Putamen (tissue), 1 donor: ENCODE measurements at regions not wholly inside any gene's neighbourhood (a gene's known extent, or its start where the extent isn't known, plus 50 kb on each side); places are given as distances from the start of the nearest gene placed in this dataset.

Experiments used
- DNase-seq: peaks from one replicate; pipeline ENCODE4 v3.0.0-alpha.2; 2016; ENCODE audit warnings: low spot score

GRCh38 chr6:44049989-44050871, 77.0 kb downstream of the MRPL14 start:
- no peak for DNase-seq

- no peak for DNase-seq
Measured at GRCh38 chr6:44049163-44049988, 77.9 kb downstream of the MRPL14 start.

GRCh38 chr6:44048277-44048676, 79.0 kb downstream of the MRPL14 start:
- DNase-seq, result no peak

- no peak for DNase-seq
Measured at GRCh38 chr6:44047801-44048200, 79.5 kb downstream of the MRPL14 start.

GRCh38 chr6:44047179-44047546, 80.1 kb downstream of the MRPL14 start:
- no peak for DNase-seq

- DNase-seq, result no peak
Measured at GRCh38 chr6:44046516-44047178, 80.6 kb downstream of the MRPL14 start.

GRCh38 chr6:44045672-44046015, 81.6 kb downstream of the MRPL14 start:
- peak; percentile 81 for DNase-seq

GRCh38 chr6:44044940-44045671, 82.1 kb downstream of the MRPL14 start:
- DNase-seq, result no peak

- no peak for DNase-seq
Measured at GRCh38 chr6:44044154-44044539, 83.1 kb downstream of the MRPL14 start.

- peak; percentile 52 for DNase-seq
Measured at GRCh38 chr6:44043479-44044153, 83.6 kb downstream of the MRPL14 start.

- DNase-seq, result no peak
Measured at GRCh38 chr6:44042989-44043478, 84.2 kb downstream of the MRPL14 start.

- no peak for DNase-seq
Measured at GRCh38 chr6:44042261-44042988, 84.8 kb downstream of the MRPL14 start.

GRCh38 chr6:44041461-44042260, 85.6 kb downstream of the MRPL14 start:
- DNase-seq, result peak; percentile 85

- no peak for DNase-seq
Measured at GRCh38 chr6:44040786-44041185, 86.5 kb downstream of the MRPL14 start.

GRCh38 chr6:44039839-44040350, 87.4 kb downstream of the MRPL14 start:
- no peak for DNase-seq

- no peak for DNase-seq
Measured at GRCh38 chr6:44039191-44039719, 88.0 kb downstream of the MRPL14 start.

GRCh38 chr6:44038543-44039065, 88.6 kb downstream of the MRPL14 start:
- no peak for DNase-seq

GRCh38 chr6:44037847-44038542, 89.3 kb downstream of the MRPL14 start:
- no peak for DNase-seq
